HFF-Myc (cell line): ENCODE measurements at regions not wholly inside any gene's neighbourhood (a gene's known extent, or its start where the extent isn't known, plus 50 kb on each side); places are given as distances from the start of the nearest gene placed in this dataset.
A peak's percentile ranks its signal among the peaks of the same experiment; 100 is the strongest.

ENCODE experiments used
- DNase-seq: peaks from one replicate; pipeline ENCODE4 v3.0.0-alpha.2; 2011; ENCODE audit warnings: low read depth; ENCODE audit errors: extremely low read depth
- H3K4me3 ChIP-seq: replicated peaks from 2 replicates; pipeline ENCODE4 v1.5.1; 2011; ENCODE audit warnings: low read depth, mild to moderate bottlenecking, control low read depth, low read length
- TF ChIP-seq, protein P1 (sequence below): IDR thresholded peaks from 2 replicates; pipeline ENCODE4 v1.5.1; 2012; ENCODE audit warnings: mild to moderate bottlenecking, low read depth, low read length, control low read depth; ENCODE audit errors: missing control alignments

DNA sequence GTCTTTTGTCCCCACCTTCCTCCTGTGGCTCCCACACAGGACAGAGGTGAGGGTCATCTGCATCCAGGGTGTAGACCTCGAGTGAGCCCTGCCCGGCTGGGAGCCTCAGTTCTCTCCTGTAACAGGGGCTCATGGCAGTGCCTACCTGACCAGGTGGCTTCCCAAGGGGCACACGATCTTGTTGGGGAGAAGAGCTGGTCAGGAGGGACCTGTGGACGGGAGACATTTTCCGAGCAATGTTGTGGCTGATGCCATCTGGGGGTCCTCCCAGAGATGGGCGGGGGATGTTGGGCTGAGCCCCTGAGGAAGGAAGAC, 51.9 kb downstream of the CEBPB start:
- H3K4me3 ChIP-seq = no peak overlapping the region
- TF ChIP-seq, protein P1, sequence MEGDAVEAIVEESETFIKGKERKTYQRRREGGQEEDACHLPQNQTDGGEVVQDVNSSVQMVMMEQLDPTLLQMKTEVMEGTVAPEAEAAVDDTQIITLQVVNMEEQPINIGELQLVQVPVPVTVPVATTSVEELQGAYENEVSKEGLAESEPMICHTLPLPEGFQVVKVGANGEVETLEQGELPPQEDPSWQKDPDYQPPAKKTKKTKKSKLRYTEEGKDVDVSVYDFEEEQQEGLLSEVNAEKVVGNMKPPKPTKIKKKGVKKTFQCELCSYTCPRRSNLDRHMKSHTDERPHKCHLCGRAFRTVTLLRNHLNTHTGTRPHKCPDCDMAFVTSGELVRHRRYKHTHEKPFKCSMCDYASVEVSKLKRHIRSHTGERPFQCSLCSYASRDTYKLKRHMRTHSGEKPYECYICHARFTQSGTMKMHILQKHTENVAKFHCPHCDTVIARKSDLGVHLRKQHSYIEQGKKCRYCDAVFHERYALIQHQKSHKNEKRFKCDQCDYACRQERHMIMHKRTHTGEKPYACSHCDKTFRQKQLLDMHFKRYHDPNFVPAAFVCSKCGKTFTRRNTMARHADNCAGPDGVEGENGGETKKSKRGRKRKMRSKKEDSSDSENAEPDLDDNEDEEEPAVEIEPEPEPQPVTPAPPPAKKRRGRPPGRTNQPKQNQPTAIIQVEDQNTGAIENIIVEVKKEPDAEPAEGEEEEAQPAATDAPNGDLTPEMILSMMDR = no peak
- DNase-seq = no peak

DNA sequence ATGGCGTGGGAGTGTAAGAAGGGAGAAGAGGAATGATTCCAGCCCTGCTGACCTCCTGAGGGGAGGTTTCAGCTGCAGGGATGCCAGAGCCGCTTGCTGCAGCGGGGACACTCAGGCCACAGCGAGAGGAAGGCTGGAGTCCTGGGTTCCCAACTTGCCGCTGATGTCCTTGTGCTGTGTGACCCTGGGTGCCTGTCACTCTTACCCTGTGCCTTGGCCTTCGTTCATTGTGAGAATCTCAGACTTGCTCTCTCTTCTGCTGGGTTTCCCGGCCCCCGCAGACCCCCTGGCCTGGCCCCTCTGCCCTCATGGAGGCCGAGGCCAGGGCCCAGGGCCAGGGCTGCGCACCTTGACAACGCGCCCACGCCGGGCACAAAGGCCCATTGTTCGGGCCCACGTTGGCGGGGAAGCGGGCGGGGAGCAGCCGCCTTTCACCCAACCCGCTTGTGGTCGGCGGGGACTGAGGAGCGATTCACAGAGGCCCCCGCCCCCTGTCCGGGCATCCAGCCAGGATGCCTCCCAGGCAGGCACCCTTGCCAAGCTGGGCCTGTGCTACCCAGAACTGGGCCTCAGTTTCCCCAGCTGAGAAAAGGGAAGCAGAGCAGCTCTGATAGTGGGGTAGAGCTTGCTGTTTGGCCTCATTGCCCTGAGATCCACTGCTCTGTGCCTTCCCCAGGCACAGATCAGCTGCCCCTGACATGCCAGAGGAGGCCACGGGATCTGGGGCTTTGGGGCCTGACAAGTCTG, 52.4 kb downstream of the CEBPB start:
- TF ChIP-seq, protein P1 = no peak
- no peak for DNase-seq
- H3K4me3 ChIP-seq = no peak overlapping the region

DNA sequence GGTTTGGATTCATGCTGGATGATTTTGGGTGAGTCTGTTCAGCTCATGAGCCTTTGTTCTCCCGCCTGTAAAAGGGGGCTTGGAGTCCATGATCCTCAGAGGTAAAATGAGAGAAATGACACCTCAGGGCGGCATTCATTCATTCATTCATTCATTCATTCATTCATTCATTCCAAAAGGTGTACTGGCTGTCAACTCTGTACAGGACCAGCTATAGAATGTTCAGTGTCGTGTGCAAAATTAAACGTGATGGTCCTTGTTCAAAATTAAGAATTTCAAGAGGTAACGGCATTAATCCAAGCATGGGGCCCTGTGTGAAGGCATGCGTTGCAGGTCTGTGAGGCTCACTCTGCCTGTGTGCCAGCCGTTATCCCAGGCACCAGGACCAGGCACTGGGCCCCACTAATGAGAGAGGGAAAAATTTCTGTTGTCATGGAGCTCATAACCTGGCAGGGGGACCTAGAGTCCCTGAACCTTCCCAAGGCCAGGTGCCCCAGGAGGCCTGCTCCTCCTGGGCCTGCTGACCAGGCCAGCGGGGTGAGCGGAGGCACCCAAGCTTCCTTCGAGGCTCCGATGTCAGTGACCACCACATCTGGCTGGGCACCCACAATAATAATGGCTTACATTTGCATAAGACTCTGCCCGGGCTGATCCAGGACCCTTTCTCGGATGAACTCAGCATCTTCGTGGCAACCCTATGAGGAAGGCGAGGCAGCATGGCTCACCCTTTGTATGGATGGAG, 53.2 kb downstream of the CEBPB start:
- TF ChIP-seq, protein P1 = no peak
- no peak for DNase-seq
- H3K4me3 ChIP-seq = no peak overlapping the region

DNA sequence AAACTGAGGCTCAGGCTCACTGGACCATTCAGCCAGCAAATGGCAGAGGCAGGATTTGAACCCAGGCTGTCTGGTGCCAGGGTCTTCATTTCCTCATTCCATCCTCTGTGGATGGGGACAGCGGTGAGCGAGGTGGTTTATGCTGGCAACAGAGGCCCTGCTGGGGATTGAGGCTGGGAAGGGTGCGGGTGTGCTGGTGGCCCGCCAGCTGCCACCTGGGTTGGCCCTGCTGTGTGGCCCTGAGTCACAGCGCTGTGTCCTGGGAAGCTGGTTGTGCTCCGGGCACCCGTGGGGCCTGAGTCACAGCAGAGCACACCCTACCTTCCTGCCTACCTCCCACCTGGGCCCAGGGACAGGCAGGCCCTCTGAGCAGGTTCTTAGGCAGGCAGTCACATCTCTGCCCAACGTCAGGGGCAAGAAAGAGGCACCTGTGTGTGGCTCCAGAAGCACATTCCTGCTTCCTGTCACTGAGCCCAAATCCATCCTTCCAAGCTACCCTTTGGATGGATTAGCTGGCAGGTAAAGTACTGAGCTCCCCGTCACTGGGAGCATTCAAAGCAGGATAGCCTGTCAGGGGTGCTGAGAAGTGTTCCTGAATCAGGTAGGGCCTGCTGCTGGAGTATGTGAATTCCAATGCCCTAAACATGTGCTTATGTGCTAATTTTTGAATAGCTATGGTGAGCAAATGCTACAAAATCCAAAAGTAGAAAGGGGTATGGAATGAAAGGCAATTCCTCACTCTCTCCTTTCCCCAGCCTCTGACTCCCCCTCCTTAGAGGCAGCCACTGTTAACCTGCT, 53.9 kb downstream of the CEBPB start:
- H3K4me3 ChIP-seq = no peak overlapping the region
- TF ChIP-seq, protein P1 = no peak
- no peak for DNase-seq

DNA sequence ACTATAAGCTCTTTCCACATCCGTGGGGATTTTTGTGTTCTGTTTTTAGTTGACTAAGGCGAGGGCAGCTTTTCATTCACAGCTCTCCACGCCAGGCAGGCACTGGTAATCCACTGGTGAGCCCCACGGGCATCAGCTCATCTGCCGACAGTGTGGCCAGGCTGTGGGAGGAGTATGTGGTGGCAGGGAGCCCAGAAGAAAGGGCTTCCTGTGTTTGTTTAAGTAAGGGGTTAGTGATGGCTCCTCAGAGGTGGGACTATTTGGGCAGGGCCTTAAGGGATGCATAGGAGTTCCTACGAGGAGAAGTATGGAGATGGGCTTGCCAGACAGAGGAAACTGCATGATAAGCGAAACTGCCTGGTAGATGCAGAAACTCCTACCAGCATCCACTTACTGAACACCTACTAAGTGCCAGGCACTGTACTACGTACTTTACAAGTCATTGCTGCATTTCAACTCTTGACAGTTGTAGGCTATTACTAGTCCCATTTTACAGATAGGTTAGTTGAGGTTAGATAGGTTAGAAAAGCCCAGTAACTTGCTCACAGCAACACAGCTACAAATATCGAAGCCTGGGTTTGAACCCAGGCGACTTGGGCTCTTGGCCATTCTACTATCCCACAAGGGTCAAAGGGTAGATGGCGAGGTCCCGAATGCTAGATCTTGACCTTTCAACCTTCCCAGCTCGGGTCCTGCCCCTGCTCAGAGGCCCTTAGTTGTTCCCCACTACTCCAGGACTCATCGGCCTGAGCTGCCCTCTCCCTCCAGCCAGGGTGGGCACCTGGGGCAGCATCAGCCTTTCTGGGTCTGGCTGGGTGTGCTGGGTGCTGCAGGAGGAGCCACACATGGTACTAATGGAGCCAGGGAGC, 55.1 kb downstream of the CEBPB start:
- TF ChIP-seq, protein P1 = no peak
- H3K4me3 ChIP-seq = no peak overlapping the region
- peak; percentile 52 for DNase-seq
